ENCODE measurements at regions not wholly inside any gene's neighbourhood (a gene's known extent, or its start where the extent isn't known, plus 50 kb on each side); places are given as distances from the start of the nearest gene placed in this dataset.

DNA sequence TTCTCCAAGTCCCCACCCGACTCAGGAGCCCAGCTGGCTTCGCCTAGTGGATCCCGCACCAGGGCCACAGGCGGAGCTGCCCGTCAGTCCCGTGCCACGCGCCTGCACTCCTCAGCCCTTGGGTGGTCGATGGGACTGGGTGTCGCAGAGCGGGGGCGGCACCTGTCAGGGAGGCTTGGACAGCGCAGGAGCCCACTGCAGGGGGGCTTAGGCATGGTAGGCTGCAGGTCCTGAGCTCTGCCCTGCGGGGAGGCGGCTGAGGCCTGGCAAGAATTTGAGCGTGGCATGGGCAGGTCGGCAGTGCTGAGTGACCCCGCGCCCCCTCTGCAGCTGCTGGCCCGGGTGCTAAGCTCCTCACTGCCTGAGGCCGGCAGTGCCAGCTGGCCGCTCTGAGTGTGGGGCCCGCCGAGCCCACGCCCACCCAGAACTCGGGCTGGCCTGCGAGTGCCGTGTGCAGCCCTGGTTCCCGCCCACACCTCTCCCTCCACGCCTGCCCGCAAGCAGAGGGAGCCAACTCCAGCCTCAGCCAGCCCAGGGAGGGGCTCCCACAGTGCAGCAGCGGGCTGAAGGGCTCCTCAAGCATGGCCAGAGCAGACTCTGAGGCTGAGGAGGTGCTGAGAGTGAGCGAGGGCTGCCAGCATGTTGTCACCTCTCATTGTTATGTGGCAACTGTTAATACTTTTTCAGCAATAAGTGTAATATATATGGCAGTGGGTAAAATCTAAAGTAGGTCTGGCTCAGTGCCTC lies 548.4 kb upstream of the BRINP3 start:
- H3K4me3 ChIP-seq (ENCODE audit: low read depth, low read length) = no peak overlapping the region
- no peak for DNase-seq (ENCODE audit: low read depth)
- TF ChIP-seq, protein P1, sequence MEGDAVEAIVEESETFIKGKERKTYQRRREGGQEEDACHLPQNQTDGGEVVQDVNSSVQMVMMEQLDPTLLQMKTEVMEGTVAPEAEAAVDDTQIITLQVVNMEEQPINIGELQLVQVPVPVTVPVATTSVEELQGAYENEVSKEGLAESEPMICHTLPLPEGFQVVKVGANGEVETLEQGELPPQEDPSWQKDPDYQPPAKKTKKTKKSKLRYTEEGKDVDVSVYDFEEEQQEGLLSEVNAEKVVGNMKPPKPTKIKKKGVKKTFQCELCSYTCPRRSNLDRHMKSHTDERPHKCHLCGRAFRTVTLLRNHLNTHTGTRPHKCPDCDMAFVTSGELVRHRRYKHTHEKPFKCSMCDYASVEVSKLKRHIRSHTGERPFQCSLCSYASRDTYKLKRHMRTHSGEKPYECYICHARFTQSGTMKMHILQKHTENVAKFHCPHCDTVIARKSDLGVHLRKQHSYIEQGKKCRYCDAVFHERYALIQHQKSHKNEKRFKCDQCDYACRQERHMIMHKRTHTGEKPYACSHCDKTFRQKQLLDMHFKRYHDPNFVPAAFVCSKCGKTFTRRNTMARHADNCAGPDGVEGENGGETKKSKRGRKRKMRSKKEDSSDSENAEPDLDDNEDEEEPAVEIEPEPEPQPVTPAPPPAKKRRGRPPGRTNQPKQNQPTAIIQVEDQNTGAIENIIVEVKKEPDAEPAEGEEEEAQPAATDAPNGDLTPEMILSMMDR (IDR thresholded peaks at IDR 0.05; ENCODE audit: low read depth, low read length) = no peak
- TF ChIP-seq POLR2A (IDR thresholded peaks at IDR 0.05; ENCODE audit: extremely low read depth, insufficient read length) (no peak), MYC (IDR thresholded peaks at IDR 0.05; ENCODE audit: low read depth, low read length) (no peak)
- TF ChIP-seq, protein P2, sequence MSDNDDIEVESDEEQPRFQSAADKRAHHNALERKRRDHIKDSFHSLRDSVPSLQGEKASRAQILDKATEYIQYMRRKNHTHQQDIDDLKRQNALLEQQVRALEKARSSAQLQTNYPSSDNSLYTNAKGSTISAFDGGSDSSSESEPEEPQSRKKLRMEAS (IDR thresholded peaks at IDR 0.05; ENCODE audit: low read depth, low read length) = no peak

DNA sequence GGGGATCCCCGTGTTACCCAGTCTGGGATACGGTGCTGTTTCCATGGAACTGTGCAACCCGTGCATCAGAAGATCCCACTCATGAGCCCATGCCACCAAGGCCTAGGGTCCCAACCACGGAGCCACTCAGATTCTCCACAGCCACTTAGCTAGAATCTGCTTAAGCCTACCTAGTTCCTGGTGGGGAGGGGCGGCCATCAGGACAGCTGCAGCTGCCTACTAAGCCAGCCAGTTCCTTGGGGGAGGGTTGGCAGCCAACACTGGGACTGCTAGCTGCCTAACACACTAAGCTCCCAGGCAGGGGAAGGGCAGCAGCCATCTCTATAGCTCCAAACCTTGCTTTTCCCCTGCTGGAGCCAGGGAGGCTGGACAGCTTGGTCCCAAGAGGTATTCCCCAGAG lies 549.2 kb upstream of the BRINP3 start:
- DNase-seq (ENCODE audit: low read depth) = no peak
- no peak for TF ChIP-seq MYC (IDR thresholded peaks at IDR 0.05; ENCODE audit: low read depth, low read length)
- TF ChIP-seq, protein P1 (IDR thresholded peaks at IDR 0.05; ENCODE audit: low read depth, low read length) = no peak
- TF ChIP-seq POLR2A (IDR thresholded peaks at IDR 0.05; ENCODE audit: extremely low read depth, insufficient read length) = no peak
- TF ChIP-seq, protein P2 (IDR thresholded peaks at IDR 0.05; ENCODE audit: low read depth, low read length) = no peak
- H3K4me3 ChIP-seq (ENCODE audit: low read depth, low read length) = no peak overlapping the region

DNA sequence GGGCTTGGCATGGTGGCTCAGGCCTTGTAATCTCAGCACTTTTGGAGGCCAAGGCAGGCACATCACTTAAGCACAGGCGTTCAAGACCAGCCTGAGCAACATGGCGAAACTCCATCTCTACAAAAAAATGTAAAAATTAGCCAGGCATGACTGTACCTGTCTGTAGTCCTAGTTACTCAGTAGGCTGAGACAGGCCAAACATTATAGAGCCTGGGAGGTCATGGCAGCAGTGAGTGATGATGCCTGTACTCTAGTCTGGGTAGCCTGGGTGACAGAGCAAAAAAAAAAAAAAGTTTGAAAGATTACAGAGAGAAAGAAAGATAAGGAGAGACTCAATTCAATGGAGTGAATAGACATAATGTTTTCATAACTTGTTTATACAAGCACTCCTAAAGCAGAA lies 556.5 kb upstream of the BRINP3 start:
- H3K4me3 ChIP-seq (ENCODE audit: low read depth, low read length) = no peak overlapping the region
- no peak for DNase-seq (ENCODE audit: low read depth)
- TF ChIP-seq, protein P1 (IDR thresholded peaks at IDR 0.05; ENCODE audit: low read depth, low read length) = no peak
- TF ChIP-seq POLR2A (IDR thresholded peaks at IDR 0.05; ENCODE audit: extremely low read depth, insufficient read length) (no peak), MYC (IDR thresholded peaks at IDR 0.05; ENCODE audit: low read depth, low read length) (no peak)
- TF ChIP-seq, protein P2 (IDR thresholded peaks at IDR 0.05; ENCODE audit: low read depth, low read length) = no peak

DNA sequence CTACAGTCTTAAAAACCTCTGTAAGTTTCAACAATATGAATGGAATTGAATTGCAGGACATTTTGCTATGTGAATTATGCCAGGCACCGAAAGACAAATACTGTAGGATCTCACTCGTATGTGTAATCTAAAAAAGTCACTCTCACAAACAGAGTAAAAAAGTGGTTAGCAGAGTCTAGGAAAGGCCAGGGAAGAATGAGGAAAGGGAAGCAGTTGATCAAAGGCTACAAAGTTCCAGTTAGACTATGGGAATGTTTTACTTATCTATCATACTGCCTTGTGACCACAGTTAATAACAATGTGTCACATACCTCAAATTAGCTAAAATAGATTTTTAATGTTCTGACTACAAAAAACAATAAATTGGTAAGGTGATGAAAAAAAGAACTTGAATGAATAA lies 565.4 kb upstream of the BRINP3 start:
- DNase-seq (ENCODE audit: low read depth) = no peak
- H3K4me3 ChIP-seq (ENCODE audit: low read depth, low read length) = no peak overlapping the region
- TF ChIP-seq, protein P1 (IDR thresholded peaks at IDR 0.05; ENCODE audit: low read depth, low read length) = no peak
- no peak for TF ChIP-seq MYC (IDR thresholded peaks at IDR 0.05; ENCODE audit: low read depth, low read length)

DNA sequence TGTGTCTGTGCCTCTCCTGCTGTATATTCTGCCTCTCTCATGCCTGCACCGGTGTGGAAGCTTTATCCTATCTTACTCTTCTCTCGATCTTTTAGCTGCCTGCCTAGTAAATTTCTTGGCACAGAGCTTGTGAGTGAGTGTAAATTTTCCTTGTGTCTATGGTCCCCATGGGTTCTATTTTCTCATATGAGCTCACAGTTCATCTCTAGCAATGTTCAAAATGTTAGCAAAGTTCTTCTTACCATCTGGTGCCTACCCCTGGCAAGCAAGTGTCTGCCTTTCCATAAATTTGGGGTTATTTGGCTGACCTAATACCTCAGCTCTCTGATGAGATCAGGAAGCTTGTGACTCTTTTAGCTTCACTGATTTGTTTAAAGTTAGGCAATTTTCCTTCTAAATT lies 572.1 kb upstream of the BRINP3 start:
- DNase-seq (ENCODE audit: low read depth) = no peak
- no peak overlapping the region for H3K4me3 ChIP-seq (ENCODE audit: low read depth, low read length)
- TF ChIP-seq MYC (IDR thresholded peaks at IDR 0.05; ENCODE audit: low read depth, low read length) = no peak
- TF ChIP-seq, protein P2 (IDR thresholded peaks at IDR 0.05; ENCODE audit: low read depth, low read length) = no peak
- TF ChIP-seq POLR2A (IDR thresholded peaks at IDR 0.05; ENCODE audit: extremely low read depth, insufficient read length) = no peak
- TF ChIP-seq, protein P1 (IDR thresholded peaks at IDR 0.05; ENCODE audit: low read depth, low read length) = no peak

All from NB4 (cell line).